ENCODE measurements at regions not wholly inside any gene's neighbourhood (a gene's known extent, or its start where the extent isn't known, plus 50 kb on each side); places are given as distances from the start of the nearest gene placed in this dataset.

DNA sequence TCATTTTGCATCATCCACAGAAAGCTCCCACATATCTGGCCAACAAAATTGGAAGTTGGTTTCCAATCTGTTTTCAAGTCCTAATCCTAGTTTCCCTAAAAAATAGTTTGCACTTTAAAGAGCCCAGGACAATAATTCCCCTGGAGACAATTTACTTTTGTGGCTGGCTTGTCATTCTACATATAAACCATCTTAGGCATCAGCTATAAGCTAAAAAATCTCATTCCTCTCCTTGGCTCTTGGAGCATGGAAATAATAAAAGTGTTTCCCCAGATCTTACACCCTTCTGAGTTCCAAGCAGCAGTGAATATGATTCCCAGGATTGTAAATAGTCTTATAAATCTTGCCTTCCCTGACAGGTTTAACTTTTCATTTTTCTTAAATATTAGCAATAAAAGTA is 89.1 kb upstream of the NUDT4 start:
- Histone ChIP-seq H3K9ac (ENCODE audit: low read length) (no peak overlapping the region), H3K27me3 (ENCODE audit: insufficient read depth, low read length) (no peaks in the 10 kb centered on the region), H3K4me1 (ENCODE audit: control insufficient read depth in 1 of 2, insufficient read depth in 2 of 2, low read length in 2 of 2) (peaks cover 0 to 3% of the 10 kb centered on the region in 2 experiments; a peak in 1 of 4 replicates), H3K36me3 (ENCODE audit: control insufficient read depth in 1 of 2, insufficient read depth in 2 of 2, low read length in 2 of 2) (no peaks in the 10 kb centered on the region), H3K4me3 (replicated peaks in 1 of 2; ENCODE audit: low read depth in 1 of 2, low read length in 2 of 2) (no peak overlapping the region), H3K9me2 (ENCODE audit: insufficient read depth) (no peaks in the 10 kb centered on the region), H4K20me1 (ENCODE audit: insufficient read depth) (no peaks in the 10 kb centered on the region), H3K27ac (ENCODE audit: low read depth, low read length) (no peak overlapping the region), H3K4me2 (ENCODE audit: low read length) (no peak overlapping the region), H2AFZ (ENCODE audit: low read depth, low read length, poor library complexity, severe bottlenecking) (no peak overlapping the region), H3K79me2 (ENCODE audit: insufficient read depth, low read length) (no peaks in the 10 kb centered on the region), H3K9me3 (ENCODE audit: control insufficient read depth in 1 of 2, insufficient read depth in 1 of 2, low read depth in 1 of 2, low read length in 2 of 2) (no peaks in the 10 kb centered on the region)
- DNase-seq (ENCODE audit: low read depth, low spot score) (no peak), ATAC-seq (no peak)
- BruUV-seq (replicated peaks), result no TSS peak
- ChIA-PET RAD21 (ENCODE audit: low non-redundant PET in 1 of 2, low total read pairs in 2 of 2, uncharacterized antibody in 2 of 2, unreplicated experiment in 2 of 2) (interaction anchor here in 1 of 2 experiments (0.5 kb wide), 1 partner anchor 14 kb away, joined by 3 read pairs; no protein-coding TSS in a partner anchor), CTCF (no interaction called here), POLR2A (no interaction called here)
- intact Hi-C loops (cut with micrococcal nuclease), result no loop called here
- TF ChIP-seq CEBPB (IDR thresholded peaks at IDR 0.05; ENCODE audit: low read depth) (no peak), SRF (IDR thresholded peaks at IDR 0.05; ENCODE audit: low read depth) (no peak), JUND (IDR thresholded peaks at IDR 0.05) (no peak)

- Histone ChIP-seq H3K4me3 (replicated peaks in 1 of 2; ENCODE audit: low read depth in 1 of 2, low read length in 2 of 2) (no peak overlapping the region), H3K36me3 (ENCODE audit: control insufficient read depth in 1 of 2, insufficient read depth in 2 of 2, low read length in 2 of 2) (no peaks in the 10 kb centered on the region), H3K9me2 (ENCODE audit: insufficient read depth) (no peaks in the 10 kb centered on the region), H3K9me3 (ENCODE audit: control insufficient read depth in 1 of 2, insufficient read depth in 1 of 2, low read depth in 1 of 2, low read length in 2 of 2) (no peaks in the 10 kb centered on the region), H3K4me2 (ENCODE audit: low read length) (no peak overlapping the region), H3K4me1 (ENCODE audit: control insufficient read depth in 1 of 2, insufficient read depth in 2 of 2, low read length in 2 of 2) (peaks cover 0 to 3% of the 10 kb centered on the region in 2 experiments; a peak in 1 of 4 replicates), H3K27ac (ENCODE audit: low read depth, low read length) (no peak overlapping the region), H3K9ac (ENCODE audit: low read length) (no peak overlapping the region), H3K79me2 (ENCODE audit: insufficient read depth, low read length) (no peaks in the 10 kb centered on the region), H3K27me3 (ENCODE audit: insufficient read depth, low read length) (no peaks in the 10 kb centered on the region), H2AFZ (ENCODE audit: low read depth, low read length, poor library complexity, severe bottlenecking) (no peak overlapping the region), H4K20me1 (ENCODE audit: insufficient read depth) (no peaks in the 10 kb centered on the region)
- ChIA-PET RAD21 (ENCODE audit: low non-redundant PET in 1 of 2, low total read pairs in 2 of 2, uncharacterized antibody in 2 of 2, unreplicated experiment in 2 of 2) (no interaction called here), POLR2A (no interaction called here), CTCF (no interaction called here)
- TF ChIP-seq JUND (IDR thresholded peaks at IDR 0.05) (no peak), CBX3 (IDR thresholded peaks at IDR 0.05; ENCODE audit: low read depth) (no peak), EZH2 (IDR thresholded peaks at IDR 0.05) (no peak)
- intact Hi-C loops (cut with micrococcal nuclease), result no loop called here
- no peak for DNase-seq (ENCODE audit: low read depth, low spot score)
- no peak for ATAC-seq
- no TSS peak for BruUV-seq (replicated peaks)
These were observed 87.3 kb upstream of the NUDT4 start for GRCh38 chr12:93290391-93290790.
